Suppressor macrophage treated with lipopolysaccharide for 4 hours (primary cell): ENCODE measurements at regions not wholly inside any gene's neighbourhood (a gene's known extent, or its start where the extent isn't known, plus 50 kb on each side); places are given as distances from the start of the nearest gene placed in this dataset.

Experiments used
- DNase-seq: peaks from one replicate; pipeline ENCODE4 v3.0.0-alpha.2; 2020

DNA sequence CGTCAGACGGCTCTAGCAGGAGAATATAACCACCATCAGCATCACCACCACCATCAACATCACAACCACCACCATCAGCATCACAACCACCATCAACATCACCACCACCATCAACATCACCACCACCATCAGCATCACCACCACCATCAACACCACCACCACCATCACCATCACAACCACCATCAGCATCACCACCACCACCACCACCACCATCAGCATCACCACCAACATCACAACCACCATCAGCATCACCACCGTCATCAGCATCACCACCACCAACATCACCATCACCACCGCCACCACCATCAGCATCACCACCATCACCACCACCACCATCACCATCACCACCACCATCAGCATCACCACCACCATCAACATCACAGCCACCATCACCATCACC is 210.7 kb downstream of the C9orf50 start:
- DNase-seq = no peak

DNA sequence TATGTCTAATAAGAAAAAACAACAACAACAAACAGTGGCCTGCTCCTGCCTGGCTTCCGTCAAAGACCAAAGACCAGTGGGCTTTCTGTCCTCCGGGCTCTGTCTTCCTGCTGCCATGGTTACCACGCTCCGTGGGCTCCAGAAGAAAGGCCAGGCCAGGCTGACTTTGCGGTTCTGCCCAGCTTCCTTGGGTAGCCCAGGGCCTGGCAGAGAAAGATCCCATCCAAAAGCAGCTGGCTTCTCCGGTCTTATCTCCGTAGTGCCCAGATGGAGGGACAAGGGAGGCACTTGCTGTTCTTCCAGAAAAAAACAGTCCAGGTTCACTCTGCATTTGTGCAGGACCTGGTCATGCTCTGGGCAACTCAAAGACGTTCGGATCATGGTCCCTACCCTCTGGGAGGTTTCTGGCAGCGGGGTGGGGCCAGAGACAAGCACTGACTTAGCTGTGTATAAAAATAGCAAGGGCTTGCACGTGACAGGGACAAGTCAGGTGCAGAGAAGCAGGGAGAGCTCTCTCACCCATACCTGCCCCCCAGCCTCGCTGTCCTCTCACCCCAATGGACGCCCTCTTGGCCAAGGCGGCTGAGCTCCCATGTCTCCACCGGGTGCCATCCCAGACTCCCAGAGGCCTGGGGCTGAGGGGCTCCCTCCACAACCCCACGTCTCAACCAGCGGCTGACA is 212.2 kb downstream of the C9orf50 start:
- no peak for DNase-seq

DNA sequence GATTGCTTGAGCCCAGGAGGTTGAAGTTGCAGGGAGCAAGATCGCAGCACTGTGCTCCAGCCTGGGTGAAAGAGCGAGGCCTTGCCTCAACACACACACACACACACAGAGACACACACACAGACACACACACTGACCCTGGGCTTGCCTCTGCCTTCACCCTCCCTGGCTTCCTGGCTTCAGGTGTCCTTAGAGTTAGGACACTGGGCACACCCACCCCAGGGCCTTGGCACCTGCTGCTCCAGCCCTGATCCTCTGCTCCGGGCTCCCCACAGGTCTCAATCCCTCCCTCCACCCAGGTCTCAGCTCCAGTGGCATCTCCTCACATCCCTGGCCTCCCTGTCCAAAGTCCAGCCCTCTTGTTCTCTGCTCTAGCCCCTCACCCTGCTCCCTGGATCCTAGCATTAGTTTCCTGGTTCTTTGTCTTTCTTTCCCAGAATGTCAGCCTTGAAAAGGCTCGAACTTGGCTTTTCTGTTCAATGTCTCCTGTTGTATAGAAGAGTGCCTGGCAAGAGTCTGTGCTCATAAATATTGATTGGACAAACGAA is 212.9 kb downstream of the C9orf50 start:
- no peak for DNase-seq

DNA sequence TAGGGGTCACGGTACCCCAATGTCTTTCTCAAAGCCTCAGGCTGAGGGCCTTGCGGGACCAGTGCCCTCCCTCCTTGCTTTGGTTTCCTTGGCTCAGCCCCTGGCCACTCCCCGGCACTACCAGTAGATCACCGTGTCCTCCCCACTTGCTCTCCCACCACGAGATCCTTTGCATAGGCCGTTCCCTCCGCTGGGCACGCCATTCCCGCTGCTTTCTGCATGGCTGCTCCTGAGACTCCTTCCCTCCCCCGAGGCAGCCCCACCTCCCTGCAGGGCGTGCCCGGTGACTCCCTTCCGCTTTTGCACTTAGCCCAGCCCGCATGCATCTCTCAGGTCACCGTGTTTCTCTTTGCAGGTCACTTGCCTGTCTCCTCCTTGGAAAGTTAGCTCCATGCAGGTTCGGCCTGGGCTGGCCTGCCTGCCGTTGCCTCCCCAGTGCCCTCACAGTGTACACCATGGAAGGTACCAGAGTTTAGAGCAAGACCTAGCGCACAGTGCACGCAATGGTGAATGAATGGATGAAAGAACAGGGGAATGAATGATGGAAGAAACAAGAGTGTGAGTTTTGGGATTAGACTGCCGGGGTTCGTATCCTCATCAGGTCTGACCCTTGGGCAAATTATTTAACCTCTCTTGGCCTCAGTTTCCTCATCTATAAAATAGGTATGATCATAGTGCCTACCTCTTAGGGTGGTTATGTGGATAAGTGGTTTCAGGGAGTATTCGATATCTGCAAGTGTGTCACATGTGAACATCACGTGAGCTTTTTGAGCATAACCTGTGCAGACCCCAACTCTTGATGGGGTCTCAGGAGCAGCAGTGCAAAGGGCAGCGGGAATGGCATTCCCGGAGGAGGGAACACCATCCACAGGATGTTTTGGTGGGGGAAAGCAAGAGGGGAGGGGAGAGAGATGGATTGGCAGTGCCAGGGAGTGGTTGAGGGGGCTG is 214.3 kb downstream of the C9orf50 start:
- DNase-seq = peak; percentile 30

DNA sequence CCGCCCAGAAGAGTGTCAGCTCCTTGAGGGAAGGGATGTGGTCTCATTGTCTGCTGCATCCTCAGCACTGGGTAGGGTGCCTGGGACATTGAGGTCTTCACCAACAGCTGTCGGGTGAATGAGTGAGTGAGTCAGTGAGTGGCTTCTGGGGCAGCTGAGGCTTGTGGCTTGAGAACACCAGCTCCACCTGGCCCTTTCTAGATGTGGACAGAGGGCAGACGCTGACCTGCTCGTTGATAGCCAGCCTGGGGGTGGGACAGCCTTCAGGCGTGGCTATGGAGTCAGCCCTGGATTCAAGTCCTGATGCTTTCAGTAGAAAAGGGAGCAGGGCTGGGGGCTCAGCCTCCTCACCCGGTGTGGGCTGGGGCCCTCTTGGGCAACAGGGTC is 215.1 kb downstream of the C9orf50 start:
- no peak for DNase-seq

DNA sequence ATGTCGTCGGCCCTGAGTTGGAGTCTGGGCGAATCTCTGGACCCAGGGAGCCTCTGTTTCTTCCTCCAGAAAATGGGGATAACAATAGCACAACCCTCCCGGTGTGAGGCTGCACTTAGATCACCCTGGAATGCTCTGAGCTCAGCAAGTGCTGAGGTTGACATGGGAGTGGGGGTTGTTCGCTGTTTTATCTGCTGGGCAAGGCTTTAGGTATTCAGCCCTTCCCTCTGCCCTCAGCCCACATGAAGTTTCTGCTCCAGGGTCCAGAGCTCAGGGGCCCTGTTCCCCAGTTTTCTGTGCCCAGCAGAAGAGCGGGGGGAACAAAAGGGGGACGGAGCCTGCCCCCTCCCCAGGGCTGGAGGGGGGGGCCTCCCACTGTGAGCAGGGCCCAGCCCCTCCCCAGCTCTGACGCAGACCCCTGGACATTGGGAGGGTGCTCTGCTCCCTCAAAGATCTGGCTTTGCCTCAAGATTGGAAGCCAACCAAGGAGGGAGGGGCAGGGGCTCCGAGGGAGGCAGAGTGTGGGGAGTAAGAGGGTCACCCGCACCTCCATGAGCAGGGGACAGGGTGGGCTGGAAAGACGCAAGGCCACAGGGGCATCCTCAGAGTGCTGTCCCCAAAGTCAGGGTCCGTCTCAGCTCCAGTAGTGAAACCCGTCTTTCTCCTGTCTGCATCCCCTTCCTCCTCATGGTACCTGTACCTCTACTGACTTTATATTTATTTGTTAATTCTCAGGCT is 215.6 kb downstream of the C9orf50 start:
- DNase-seq = no peak

DNA sequence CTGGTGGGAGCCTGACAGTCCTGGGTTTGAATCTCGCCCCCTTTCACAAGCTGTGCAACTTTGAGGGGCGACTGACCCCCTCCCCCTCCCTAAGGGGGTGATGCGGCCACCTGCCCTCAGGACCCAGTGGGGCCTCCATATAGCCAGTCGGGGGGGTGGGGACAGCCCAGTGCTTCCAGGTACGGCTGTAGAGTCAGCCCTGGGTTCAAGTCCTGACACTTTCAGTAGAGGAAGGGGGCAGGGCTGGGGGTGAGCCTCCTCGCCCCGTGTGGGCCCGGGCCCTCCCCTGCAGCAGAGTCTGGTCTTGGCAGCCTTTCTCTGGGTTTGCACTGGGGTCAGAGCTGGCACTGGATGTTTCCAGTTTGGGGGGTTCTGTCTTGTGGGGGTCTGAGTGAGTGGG is 216.3 kb downstream of the C9orf50 start:
- DNase-seq = no peak

DNA sequence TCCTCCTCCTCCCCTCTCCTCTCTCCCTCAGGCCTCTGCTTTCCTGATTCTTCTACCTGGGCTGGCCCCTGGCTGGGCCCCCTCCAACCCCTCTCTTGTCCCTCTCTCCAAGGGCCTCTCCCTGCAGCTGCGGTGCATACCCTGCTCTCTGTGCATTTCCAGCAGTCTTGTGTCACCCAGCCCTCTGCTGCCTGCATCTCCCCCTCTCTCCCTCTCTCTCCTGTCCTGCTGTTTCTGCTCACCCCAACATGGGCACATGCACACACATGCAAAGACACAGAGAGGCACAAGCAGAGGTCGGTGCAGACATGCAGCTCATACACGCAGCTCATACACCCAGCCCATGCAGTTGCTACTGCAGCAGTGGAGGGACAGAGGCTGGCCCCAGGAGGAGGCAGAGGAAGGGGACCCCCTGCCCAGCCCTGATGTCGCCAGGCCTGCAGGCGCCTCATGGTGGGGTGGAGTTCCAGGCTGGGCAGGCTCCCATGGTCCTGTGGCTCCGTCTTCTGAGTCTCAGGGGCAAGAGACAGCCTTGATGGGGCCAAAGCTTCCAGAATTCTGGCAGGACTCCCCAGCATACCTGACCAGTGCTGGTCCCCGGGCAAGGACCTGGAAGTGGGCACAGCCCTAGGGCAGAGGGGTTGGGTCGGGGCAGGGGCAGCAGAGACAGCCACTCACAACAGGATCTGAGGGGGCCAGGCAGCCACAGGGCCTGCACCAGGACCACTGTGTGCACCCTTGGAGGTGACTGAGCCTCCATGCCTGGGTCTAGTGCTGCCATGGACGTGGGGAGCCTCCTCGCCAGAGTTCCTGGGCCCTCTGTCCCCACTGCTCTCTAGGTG is 216.9 kb downstream of the C9orf50 start:
- DNase-seq = no peak

DNA sequence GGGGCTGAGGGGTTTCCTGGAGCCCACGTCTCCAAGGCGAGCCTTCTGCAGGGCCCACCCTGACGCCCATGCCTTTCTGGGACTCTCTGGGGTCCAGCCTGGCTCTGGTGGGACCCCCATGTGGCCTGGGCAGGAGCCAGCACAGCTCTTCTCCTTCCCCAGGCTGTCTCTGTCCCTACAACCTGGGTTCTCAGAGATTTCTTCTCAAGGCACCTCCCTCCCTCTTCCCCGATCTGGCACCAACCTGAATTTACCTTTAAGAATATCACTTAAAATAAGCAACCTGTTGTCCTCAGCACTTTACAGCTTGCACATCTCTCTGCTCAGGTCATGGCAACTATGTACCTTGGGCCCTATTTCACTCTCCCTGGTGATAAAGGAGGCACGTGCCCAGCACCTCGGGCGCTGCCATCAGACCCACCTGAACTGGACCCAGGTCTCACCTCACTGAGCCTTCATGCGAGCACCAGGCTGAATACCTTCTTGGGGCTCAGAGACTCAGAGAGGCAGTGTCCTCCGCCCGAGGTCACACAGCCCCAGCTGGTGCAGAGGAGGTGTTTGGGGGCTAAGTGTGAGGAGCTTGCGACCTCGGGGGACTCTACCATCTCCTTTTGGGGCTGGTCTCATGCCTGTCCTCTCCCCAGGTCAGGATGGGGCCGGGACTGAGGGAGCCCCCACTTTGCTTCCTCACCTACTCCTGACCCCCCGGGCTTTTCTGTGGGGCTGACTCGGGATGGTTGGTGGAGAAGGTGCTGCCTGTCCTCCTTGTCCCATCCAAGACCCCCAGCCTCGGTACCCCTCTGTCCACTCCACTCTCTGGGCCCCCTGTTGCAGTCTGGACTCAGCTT is 217.7 kb downstream of the C9orf50 start:
- DNase-seq = no peak

DNA sequence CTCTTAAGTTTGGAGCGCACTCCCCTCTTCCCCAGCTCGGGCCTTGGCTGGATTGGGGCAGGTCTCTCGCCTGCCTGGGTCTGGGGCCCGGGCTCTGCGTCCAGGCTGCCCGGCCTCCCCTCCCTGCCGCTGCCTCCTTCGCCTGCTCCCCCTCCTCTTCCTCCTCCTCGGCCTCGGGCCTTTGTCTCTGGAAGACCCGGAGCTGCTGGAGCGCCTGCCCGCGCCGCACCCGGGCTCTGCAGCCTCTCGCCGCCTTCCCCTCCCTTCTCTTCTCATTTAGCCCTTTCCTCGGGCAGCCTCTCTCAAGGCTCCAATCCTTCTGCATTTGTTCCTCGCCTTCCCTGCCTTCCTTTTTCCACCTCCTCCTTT is 218.5 kb downstream of the C9orf50 start:
- no peak for DNase-seq

DNA sequence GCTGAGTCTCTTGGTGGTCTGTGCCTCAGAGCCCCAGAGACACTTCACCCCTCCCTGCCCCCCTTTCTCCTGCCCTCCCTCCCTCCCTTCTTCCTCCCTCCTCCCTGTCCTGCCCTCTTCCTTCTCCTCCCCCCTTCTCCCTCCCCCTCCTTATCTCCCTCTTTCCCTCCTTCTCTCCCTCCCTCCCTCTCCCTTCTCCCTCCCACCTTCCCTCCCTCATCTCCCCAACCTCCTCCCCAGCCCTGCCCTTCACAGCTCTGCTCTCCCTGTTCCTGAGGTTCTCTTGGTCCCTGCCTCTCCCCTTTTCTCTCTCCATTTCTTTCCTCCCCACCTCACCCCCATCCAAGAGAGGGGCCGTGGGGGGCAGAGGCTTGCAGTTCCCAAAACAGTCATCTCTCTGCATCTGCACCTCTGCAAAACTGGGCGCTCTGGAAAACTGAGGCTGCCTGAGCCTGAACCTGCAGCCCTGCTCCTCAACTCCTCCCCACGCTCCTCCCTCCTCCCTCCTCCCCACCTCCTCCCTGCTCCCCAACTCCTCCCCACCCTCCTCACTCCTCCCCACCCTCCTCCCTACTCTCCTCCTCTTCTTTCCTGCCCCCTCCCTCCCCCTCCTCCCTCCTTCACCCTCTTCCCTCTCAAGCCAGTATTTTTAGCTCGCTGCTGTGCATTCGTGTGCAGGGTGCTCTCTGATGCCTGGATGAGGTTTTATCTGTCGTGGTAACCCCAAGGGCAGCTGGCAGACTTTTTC is 219.1 kb downstream of the C9orf50 start:
- no peak for DNase-seq

DNA sequence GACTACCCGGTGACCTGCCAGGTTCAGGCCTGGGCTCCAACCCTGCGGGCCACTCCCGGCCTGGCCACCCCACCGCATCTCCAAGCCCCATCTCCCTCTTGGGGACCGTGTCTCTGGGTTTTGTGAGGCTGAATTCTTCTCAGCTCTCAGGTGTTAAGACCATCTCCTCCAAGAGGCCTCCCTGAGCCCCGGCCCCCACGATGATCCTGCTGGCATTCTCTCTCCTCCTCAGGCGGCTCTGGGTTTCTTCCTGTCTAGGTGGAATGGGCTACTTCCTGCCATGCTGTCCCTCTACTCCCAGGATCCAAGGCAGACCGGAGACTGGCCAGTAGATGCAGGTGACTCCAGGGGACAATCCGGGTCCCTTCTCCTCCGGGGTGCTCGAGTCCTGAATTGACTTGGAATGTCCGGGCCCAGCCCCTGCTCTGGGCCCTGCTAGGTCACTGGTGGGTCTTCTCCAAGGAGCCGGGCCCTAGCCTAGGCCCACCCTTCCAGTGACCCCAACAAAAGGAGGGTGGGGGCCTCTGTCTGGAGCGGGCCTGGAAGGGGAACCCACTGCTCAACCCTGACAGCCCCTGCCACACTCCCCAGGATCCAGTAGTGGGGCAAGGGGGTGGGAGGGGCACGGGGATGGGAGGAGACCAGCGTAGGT is 219.8 kb downstream of the C9orf50 start:
- DNase-seq = no peak

DNA sequence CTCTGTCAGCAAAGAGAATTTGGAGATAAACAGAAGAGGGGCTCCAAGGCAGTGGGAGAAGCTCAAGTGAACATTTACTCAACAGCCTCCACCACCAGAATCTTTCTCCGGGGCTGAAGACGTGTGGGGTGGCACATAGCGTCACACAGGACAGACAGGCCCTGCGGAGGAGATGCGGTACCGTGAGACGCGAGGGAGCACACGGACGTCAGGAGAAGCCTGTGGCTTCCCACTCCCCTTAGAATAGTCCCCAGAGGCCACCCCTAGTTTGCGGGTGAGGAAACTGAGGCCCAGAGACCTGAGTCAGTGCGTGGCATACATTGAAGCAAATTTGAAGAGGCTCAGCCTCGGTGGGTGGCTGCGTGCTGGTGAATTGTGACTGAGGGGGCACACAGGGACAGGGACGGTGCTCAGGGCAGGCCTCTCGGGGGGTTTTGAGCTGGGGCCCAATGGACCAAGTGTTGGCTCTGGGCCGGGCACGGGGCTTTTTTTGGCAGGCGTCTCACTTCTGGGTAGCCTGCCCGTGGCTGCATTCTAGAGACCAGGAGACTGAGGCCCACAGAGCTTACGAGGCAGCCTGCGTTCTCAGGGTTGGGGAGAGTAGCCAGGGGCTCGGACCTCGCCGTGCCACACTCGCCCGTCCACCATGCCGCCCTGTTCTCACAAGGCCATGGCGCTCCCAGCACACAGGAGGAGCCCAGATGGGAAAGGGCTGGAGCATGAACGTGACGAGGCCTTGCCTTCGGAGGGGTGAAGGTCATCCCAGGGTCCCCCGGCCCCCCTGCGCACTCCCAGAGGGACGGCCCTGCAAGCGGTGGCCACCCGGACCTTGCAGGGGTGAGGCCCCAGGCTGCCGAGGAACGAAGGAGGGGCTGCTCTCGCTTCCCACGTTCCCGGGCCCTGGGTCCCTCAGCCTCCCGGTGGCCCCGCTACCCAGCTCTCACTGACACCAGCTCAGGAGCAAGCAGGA is 220.6 kb downstream of the C9orf50 start:
- no peak for DNase-seq

DNA sequence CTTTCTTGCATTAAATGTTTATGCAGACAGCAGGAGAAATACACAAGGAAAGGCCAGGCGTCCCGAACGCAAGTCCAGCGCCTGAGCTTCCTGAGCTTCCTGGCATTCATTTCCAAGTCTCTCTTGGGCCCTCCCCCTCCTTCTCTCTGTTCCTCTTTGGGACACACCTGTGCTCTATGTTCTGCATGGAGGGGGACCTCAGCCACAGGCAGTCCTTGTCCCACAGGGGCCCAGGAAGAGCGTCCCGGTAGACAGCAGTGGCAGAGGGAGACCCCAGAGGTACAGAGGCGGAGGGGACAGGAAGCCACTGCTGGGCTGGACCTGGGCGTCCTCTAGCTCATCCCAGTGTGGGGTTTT is 221.3 kb downstream of the C9orf50 start:
- no peak for DNase-seq

DNA sequence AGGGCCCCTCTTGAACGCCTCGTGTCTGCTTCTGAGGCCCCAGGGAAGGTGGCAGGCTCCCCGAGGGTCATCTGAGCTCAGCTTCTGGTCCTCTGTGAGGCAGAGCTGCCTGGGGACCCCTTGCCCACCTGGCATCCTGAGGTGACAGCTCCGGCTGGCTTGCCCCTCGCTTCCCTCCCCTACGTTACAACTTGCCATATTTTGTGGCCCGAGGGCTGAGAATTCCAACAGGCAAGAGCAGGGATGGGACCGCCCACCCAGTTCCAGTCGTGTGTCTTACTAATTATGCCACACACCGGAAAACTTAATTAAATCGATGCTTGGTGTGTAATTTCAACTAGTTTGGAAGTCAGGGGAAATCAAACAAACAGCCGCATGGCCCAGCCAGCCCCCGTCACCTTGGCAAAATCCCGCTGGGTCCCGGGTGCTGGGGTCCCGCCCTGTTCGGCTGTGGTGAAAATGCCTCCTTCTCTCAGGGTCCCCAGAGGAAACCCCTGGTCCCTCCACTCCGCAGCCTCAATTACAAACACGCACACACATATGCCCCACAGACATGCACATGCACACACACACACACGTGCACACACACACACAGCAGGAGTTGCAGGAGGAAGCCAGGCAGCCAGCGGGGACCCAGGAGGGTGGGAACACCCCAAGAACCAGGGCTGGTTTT is 221.0 kb upstream of the IER5L start:
- no peak for DNase-seq

DNA sequence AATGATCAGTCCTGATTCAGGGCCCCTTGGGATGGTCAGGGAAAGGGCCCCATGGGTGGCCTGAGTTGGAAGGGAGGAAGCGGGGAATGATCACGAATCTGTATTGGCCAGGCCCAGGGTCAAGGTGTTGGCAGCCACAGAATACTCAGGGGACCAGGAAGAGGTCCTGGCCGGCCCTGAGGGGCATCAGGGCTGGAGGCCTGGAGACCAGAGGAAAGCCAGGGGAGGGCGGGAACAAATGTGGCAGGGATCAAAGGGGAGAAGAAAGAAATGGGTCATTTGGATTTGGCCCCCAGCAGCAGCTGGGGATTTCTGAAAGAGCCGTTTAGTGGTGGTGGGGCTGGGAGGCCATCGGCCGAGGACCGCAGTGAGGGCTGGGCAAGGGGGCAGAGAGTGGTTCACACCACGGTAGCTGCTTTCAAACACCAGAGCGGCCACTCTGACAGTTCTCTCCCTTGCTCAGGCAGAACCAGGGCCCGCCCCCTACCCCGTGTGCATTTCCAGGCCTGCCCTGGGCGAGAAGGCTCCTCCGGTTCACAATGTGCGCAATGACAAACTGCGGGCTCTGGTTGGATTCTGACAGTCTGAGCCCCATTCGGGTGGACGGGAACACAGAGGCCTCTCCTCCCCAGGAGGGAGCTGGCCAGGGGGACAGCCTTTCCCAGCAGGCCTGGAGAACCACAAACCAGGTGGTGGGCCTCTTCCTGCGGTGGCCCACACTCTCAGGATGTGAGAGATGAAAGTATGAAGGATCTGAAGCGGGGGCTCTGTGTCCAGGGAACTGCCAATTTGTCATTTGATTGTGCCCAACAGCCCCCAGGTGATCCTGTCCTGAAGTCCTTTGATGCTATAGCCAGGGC is 220.3 kb upstream of the IER5L start:
- no peak for DNase-seq

DNA sequence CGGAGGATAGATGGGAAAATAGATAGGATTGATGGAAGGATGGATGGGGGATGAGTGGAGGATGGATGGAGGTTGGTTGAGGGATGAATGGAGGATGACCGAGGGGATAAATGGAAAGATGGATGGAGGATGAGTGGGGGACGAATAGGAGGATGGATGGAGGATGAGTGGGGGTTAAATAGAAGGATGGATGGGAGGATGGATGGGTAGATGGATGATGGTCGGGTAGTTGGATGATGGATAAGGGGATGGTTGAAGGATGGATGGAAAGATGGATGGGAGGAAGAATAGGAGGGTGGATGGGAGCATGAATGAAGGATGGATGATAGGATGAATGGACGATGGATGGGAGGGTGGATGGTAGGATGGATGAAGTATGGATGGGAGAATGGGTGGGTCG is 219.3 kb upstream of the IER5L start:
- DNase-seq = no peak

DNA sequence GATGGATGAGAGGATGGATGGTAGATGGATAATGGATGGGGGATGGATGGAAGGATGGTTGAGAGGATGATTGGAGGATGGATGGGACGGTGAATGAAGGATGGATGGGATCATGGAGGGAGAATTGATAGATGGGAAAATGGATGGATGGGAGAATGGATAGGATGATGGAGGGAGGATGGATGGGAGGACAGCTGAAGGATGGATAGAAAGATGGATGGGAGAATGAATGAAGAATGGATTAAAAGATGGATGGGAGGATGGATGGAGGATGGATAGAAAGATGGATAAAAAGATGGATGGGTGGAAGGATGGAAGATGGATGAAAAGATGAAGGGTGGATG is 218.3 kb upstream of the IER5L start:
- no peak for DNase-seq
